Parathyroid adenoma (tissue), 2 donors: ENCODE measurements at regions not wholly inside any gene's neighbourhood (a gene's known extent, or its start where the extent isn't known, plus 50 kb on each side); places are given as distances from the start of the nearest gene placed in this dataset.
"Not testable (repeated sequence)": the region's sequence is repeated elsewhere in the genome, so short reads cannot be mapped to it uniquely, and the experiment has no call there.

Source experiments
- H2AFZ ChIP-seq: fragments of 300-600 bp; sonication (generic); one replicate; pipeline ENCODE4 v1.7.0; 2017; ENCODE audit warnings: antibody characterized with exemption, mild to moderate bottlenecking
- H3K27ac ChIP-seq: fragments of 300-600 bp; sonication (generic); one replicate; pipeline ENCODE4 v1.7.0; 2017
- H3K27me3 ChIP-seq: fragments of 300-600 bp; sonication (generic); one replicate; pipeline ENCODE4 v1.7.0; 2017; ENCODE audit warnings: low read length; ENCODE audit not compliant: control insufficient read depth, insufficient read depth
- H3K36me3 ChIP-seq: fragments of 300-600 bp; sonication (generic); one replicate; pipeline ENCODE4 v1.7.0; 2017; ENCODE audit warnings: low read length; ENCODE audit not compliant: control insufficient read depth, insufficient read depth
- H3K4me1 ChIP-seq: fragments of 300-600 bp; sonication (generic); one replicate; pipeline ENCODE4 v1.7.0; 2017; ENCODE audit warnings: control low read depth
- H3K4me2 ChIP-seq: fragments of 300-600 bp; sonication (generic); one replicate; pipeline ENCODE4 v1.7.0; 2017; ENCODE audit warnings: low read length
- H3K4me3 ChIP-seq: fragments of 300-600 bp; sonication (generic); one replicate; pipeline ENCODE4 v1.7.0; 2017; ENCODE audit warnings: low read depth, low read length
- H3K79me2 ChIP-seq: fragments of 300-600 bp; sonication (generic); one replicate; pipeline ENCODE4 v1.7.0; 2017; ENCODE audit warnings: control low read depth
- H3K9ac ChIP-seq: fragments of 300-600 bp; sonication (generic); one replicate; pipeline ENCODE4 v1.7.0; 2017; ENCODE audit warnings: mild to moderate bottlenecking
- H3K9me3 ChIP-seq: fragments of 300-600 bp; sonication (generic); one replicate; pipeline ENCODE4 v1.7.0; 2017; ENCODE audit warnings: low read length; ENCODE audit not compliant: control insufficient read depth
- TF ChIP-seq, protein P1 (sequence below): fragments of 300-600 bp; sonication (generic); IDR thresholded peaks from one replicate; pipeline ENCODE4 v1.7.0; 2017; ENCODE audit warnings: antibody characterized with exemption, mild to moderate bottlenecking
- donor health status: primary hyperparathyroidism.

DNA sequence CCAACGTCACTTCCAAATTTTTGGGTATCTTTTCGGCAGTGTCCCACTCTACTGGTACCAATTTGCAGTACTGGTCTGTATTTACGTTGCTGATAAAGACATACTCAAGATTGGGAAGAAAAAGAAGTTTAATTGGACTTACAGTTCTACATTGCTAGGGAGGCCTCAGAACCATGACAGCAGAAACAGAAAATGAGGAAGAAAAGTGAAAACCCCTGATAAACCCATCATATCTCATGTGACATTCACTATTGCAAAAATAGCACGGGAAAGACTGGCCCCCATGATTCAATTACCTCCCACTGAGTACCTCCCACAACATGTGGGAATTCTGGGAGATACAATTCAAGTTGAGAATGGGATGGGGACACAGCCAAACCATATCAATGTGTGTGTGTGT, 364.0 kb upstream of the KCND2 start:
- TF ChIP-seq, protein P1, sequence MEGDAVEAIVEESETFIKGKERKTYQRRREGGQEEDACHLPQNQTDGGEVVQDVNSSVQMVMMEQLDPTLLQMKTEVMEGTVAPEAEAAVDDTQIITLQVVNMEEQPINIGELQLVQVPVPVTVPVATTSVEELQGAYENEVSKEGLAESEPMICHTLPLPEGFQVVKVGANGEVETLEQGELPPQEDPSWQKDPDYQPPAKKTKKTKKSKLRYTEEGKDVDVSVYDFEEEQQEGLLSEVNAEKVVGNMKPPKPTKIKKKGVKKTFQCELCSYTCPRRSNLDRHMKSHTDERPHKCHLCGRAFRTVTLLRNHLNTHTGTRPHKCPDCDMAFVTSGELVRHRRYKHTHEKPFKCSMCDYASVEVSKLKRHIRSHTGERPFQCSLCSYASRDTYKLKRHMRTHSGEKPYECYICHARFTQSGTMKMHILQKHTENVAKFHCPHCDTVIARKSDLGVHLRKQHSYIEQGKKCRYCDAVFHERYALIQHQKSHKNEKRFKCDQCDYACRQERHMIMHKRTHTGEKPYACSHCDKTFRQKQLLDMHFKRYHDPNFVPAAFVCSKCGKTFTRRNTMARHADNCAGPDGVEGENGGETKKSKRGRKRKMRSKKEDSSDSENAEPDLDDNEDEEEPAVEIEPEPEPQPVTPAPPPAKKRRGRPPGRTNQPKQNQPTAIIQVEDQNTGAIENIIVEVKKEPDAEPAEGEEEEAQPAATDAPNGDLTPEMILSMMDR = no peak

DNA sequence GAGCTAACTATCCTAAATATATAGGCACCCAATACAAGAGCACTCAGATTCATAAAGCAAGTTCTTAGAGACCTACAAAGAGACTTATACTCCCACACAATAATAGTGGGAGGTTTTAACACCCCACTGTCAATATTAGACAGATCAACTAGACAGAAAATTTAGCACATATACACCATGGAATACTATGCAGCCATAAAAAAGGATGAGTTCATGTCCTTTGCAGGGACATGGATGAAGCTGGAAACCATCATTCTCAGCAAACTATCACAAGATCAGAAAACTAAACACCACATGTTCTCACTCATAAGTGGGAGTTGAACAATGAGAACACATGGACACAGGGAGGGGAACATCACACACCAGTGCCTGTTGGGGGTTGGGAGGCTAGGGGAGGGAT, 358.9 kb upstream of the KCND2 start:
- H3K9ac ChIP-seq, H3K9me3 ChIP-seq, H3K4me2 ChIP-seq, H3K4me3 ChIP-seq, H3K4me1 ChIP-seq, H3K79me2 ChIP-seq, H2AFZ ChIP-seq, H3K36me3 ChIP-seq, H3K27me3 ChIP-seq, H3K27ac ChIP-seq: not testable (repeated sequence)

More for the DNA sequence above, 364.0 kb upstream of the KCND2 start:
- no peaks in the 10 kb centered on the region for H3K36me3 ChIP-seq
- H3K4me2 ChIP-seq = no peak overlapping the region
- no peaks in the 10 kb centered on the region for H3K27me3 ChIP-seq
- no peak overlapping the region for H3K9ac ChIP-seq
- H2AFZ ChIP-seq = no peak overlapping the region
- no peak overlapping the region for H3K4me3 ChIP-seq
- no peak overlapping the region for H3K27ac ChIP-seq
- H3K79me2 ChIP-seq = no peaks in the 10 kb centered on the region
- H3K4me1 ChIP-seq = no peaks in the 10 kb centered on the region
- no peaks in the 10 kb centered on the region for H3K9me3 ChIP-seq

GRCh38 chr7:119916501-119916900, 356.5 kb upstream of the KCND2 start:
- TF ChIP-seq, protein P1 = no peak
- H3K36me3 ChIP-seq = no peaks in the 10 kb centered on the region
- H3K4me2 ChIP-seq = no peak overlapping the region
- no peaks in the 10 kb centered on the region for H3K27me3 ChIP-seq
- no peaks in the 10 kb centered on the region for H3K79me2 ChIP-seq
- no peaks in the 10 kb centered on the region for H3K9me3 ChIP-seq
- no peak overlapping the region for H3K4me3 ChIP-seq
- H2AFZ ChIP-seq = no peak overlapping the region
- no peak overlapping the region for H3K27ac ChIP-seq
- no peaks in the 10 kb centered on the region for H3K4me1 ChIP-seq
- H3K9ac ChIP-seq = no peak overlapping the region

DNA sequence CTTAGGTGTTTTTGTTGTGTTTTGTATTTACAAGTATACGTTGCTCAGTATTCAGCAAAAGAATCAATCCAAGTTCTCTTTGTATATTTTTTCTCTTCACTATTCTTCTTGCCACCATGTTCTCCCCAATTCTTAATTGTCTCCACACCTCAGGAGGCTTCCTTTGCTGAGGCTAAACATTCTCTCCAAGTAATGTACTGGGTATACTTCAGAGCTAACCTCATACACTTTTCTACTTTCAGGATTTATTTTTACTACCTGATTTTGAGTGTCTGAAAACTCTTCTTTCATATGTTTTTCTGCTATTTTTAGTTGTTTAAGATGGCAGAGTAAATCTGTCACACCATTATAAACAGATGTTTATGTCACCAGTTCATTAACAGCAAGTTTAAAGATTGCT, 354.8 kb upstream of the KCND2 start:
- Histone ChIP-seq H3K4me1 (no peaks in the 10 kb centered on the region), H2AFZ (no peak overlapping the region), H3K4me2 (no peak overlapping the region), H3K27me3 (no peaks in the 10 kb centered on the region), H3K4me3 (no peak overlapping the region), H3K27ac (no peak overlapping the region), H3K9ac (no peak overlapping the region), H3K79me2 (no peaks in the 10 kb centered on the region), H3K9me3 (no peaks in the 10 kb centered on the region), H3K36me3 (no peaks in the 10 kb centered on the region)
- TF ChIP-seq, protein P1 = no peak

DNA sequence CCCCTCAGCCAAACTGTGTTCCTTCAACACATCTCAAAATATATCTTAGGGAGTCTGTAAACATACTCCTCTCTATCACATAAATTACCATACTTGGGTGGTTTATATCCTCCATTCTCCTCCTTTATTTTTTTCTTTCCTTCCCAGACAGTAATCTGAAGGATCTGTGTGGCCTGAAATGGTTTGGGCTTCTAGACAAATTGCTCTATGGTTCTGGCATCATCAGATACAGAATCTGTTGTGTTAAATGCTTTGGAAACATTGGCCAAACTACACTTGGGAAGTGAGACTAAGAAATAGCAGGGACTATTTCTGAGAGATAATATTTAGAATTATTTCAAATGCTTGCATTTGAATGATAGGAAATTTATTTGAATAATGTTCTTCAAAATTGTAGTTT, 353.0 kb upstream of the KCND2 start:
- Histone ChIP-seq H3K4me3 (no peak overlapping the region), H3K79me2 (no peaks in the 10 kb centered on the region), H3K9ac (no peak overlapping the region), H3K36me3 (no peaks in the 10 kb centered on the region), H3K27ac (no peak overlapping the region), H3K4me1 (no peaks in the 10 kb centered on the region), H3K4me2 (no peak overlapping the region), H3K27me3 (no peaks in the 10 kb centered on the region), H2AFZ (no peak overlapping the region), H3K9me3 (no peaks in the 10 kb centered on the region)
- TF ChIP-seq, protein P1 = no peak
